GM20000 (cell line): ENCODE measurements at regions not wholly inside any gene's neighbourhood (a gene's known extent, or its start where the extent isn't known, plus 50 kb on each side); places are given as distances from the start of the nearest gene placed in this dataset.
"Not testable (repeated sequence)": the region's sequence is repeated elsewhere in the genome, so short reads cannot be mapped to it uniquely, and the experiment has no call there.

Experiments
- DNase-seq: peaks from one replicate; pipeline ENCODE4 v3.0.0; 2012; ENCODE audit warnings: low spot score
- TF ChIP-seq, protein P1 (sequence below): IDR thresholded peaks from 2 replicates; pipeline ENCODE4 v1.5.1; 2012; ENCODE audit warnings: mild to moderate bottlenecking, control low read depth; ENCODE audit errors: extremely low read depth, missing control alignments

DNA sequence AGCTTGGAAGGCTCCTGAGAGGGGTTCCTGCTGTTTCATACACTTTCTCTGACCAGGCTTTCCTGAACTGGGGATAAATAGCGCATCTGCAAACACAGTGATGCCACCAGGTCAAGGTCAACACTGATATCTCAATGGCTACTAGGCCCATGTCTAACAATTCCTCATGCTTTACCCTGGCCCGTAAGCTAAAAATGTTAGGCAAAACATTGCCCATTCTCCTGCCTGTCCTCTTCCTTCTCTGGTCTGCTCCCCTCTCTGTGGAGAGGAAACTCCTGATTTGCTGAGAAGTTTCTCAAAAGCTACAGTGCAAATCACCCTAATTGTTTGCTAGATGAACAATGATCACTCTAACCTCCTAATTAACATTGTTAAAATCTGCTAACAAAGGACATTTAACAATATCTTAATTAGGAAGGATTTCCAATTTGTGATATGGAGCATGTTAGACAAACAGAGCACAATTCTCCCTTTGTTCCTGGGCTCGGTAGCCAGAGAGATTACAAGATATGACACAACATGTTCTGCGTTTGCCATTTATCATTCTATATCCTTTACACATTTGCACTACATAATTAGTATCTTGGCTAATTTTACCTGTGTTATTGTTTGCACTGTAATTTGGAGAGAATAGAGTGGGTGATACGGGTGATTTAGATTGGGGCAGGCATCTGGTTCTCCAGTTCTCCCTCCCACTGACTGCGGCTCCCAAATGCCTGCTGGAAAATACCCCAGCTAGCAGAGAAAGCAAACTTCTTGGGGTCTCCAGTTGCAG, 266.8 kb downstream of the CD83 start:
- TF ChIP-seq, protein P1, sequence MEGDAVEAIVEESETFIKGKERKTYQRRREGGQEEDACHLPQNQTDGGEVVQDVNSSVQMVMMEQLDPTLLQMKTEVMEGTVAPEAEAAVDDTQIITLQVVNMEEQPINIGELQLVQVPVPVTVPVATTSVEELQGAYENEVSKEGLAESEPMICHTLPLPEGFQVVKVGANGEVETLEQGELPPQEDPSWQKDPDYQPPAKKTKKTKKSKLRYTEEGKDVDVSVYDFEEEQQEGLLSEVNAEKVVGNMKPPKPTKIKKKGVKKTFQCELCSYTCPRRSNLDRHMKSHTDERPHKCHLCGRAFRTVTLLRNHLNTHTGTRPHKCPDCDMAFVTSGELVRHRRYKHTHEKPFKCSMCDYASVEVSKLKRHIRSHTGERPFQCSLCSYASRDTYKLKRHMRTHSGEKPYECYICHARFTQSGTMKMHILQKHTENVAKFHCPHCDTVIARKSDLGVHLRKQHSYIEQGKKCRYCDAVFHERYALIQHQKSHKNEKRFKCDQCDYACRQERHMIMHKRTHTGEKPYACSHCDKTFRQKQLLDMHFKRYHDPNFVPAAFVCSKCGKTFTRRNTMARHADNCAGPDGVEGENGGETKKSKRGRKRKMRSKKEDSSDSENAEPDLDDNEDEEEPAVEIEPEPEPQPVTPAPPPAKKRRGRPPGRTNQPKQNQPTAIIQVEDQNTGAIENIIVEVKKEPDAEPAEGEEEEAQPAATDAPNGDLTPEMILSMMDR = no peak
- no peak for DNase-seq

DNA sequence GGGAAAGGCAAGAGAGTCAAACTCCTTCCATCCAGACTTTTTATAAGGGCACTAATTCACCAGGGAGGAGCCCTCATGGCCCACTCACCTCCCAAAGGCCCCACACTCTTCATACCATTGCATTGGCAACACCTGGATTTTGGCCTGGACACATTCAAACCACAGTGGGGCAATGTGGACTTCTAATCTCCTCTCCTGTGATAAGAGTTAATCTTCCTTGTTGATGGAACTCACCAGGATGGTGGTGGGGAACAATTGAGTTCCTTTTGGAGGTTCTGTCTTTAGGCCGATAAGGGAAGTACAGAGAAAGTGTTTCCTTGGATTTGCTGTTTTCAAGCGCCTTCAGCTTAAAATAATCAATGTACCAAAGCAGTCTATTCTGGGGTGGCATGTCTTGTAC, 268.7 kb downstream of the CD83 start:
- TF ChIP-seq, protein P1 = no peak
- DNase-seq = no peak

DNA sequence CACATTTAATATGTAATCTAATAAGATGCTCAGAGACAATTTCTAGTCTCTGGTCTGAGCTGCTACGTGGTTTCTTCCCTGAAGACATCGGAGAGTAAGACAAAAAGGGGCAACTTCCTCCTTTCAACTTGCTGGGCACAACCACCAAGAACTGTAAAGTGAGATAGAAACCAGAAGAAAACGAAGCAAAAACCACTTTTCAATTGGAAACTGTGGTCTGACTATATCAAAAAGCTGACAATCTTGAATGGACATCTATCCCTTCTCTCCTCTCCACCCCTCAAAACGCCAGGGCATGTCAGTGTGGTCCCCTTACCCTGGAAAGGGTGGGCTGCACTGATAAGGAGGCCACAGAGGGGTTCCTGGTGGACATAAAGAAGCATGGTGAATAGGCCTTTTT, 269.1 kb downstream of the CD83 start:
- TF ChIP-seq, protein P1 = no peak
- no peak for DNase-seq

DNA sequence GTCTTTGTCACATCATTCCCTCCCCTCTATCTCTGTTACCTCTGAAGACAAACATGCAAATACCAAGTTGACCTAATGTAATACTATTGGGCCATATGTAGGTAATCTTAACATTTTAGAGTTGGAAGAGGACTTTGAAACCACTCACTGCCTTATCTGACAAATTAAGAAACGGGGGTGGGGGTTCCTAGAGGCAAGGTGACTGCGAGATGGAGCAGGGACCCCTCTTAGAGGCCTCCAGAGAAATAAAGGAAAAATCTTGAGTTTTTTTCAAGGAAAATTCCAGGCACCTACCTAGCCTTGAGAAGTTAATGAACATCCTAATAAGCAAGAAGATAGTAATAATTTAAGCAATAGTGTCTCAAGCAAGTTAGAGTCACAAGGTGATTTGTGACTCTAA, 270.8 kb downstream of the CD83 start:
- DNase-seq = no peak
- TF ChIP-seq, protein P1 = no peak

DNA sequence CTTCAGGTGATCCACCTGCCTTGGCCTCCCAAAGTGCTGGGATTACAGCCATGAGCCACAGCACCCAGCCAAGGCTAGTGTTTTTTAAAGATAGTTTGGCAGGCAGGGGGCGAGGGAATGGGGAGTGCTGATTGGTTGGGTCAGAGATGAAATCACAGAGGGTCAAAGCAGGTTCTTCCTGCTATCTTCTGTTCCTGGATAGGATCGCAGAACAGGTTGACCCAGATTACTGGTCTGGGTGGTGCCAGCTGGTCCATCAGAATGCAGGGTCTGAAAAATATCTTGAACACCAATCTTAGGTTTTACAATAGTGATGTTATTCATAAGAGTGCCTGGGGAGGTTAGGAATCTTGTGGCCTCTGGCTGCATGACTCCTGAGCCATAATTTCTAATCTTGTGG, 272.2 kb downstream of the CD83 start:
- not testable (repeated sequence) for DNase-seq

DNA sequence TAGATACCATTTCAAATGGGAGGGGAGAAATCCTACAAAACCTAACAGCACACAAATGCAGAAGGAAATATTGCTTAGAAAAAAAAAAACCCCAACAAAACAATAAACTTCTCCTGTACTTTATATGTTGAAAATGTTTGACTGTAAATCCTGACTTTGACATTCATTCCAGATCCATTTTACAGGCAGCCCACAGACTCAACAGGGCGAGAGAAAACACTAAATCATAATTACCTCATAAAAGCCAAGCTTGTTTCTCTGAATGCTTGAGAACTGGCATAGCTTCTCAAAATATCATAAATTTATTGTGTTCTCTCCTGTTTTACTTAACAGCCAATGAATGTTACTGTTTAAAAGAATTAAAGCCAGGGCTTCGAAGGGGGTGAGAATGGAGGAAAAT, 273.2 kb downstream of the CD83 start:
- no peak for DNase-seq
- TF ChIP-seq, protein P1 = no peak

DNA sequence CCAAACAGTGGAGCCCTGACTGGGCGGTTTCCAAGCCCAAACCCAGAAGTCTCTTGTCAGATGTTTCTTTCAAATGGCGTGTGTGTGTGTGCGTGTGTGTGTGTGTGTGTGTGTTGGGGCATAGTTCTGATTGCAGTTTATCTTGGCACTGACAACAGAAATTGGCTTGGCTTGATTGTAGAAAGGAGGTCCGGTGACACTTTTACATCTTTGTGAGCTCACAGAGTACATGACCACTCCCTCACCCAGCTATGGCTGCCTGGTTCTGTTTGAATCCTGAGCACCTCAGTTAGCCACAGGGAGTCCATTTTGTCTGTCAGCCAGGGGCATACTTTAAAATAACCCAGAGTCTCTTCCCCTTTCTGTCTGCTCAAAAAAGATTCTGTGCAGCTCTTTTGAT, 276.3 kb downstream of the CD83 start:
- no peak for DNase-seq
- TF ChIP-seq, protein P1 = no peak

DNA sequence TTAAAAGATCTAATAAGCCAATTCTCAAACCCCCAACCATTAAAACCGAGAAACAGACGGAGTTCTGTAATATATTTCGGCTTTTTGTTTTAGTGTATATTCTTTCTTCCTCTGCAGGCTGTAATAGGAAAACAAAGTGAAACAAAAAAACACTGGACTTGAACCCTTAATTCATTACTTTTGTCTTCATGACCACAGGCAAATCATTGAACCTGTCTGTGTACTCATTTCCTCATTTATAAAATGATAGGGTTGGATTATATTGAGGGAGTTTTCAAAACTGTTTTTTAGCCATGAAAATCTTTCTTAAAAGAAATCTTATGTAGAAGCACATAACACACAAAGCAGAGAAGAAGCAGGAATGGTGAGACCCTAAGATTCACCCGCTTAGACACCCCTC, 278.8 kb downstream of the CD83 start:
- no peak for DNase-seq
- TF ChIP-seq, protein P1 = no peak
